PC-3 (cell line): ENCODE measurements at regions not wholly inside any gene's neighbourhood (a gene's known extent, or its start where the extent isn't known, plus 50 kb on each side); places are given as distances from the start of the nearest gene placed in this dataset.

ENCODE experiments used
- ATAC-seq: fragments of 200-7000 bp; cut with Tn5 transposase; 2 replicates; pipeline ENCODE4 v1.9.1; 2020; ENCODE audit warnings: mild to moderate bottlenecking, moderate library complexity
- BruUV-seq: library from RNA; stranded (reverse); fragments of 400-500 nt; replicated peaks from 2 replicates; lab custom pipeline; 2021; lab: Mats Ljungman, UMichigan
- CTCF ChIA-PET: fragments of 300-600 bp; sonication (Branson Sonifier 250); formaldehyde crosslinking; loops from one replicate; lab custom pipeline; 2022; ENCODE audit warnings: antibody characterized with exemption; lab: Charles Lee
- POLR2A ChIA-PET: fragments of 300-600 bp; sonication (Branson Sonifier 250); formaldehyde crosslinking; loops from one replicate; lab custom pipeline; 2022; ENCODE audit warnings: antibody characterized with exemption; ENCODE audit not compliant: unreplicated experiment; lab: Charles Lee
- DNase-seq: peaks from one replicate; pipeline ENCODE4 v3.0.0-alpha.2; 2015
- H2AFZ ChIP-seq: fragments of 300-600 bp; sonication (generic); 2 replicates; pipeline ENCODE4 v1.6.0; 2016; ENCODE audit warnings: antibody characterized with exemption, low read length
- H3F3A ChIP-seq: fragments of 300-600 bp; sonication (generic); one replicate; pipeline ENCODE4 v1.6.0; 2017; ENCODE audit warnings: antibody characterized with exemption, low read length, control low read depth, mild to moderate bottlenecking; ENCODE audit not compliant: unreplicated experiment
- H3K27ac ChIP-seq: fragments of 300-600 bp; sonication (generic); 2 replicates; pipeline ENCODE4 v1.5.1; 2016; ENCODE audit warnings: mild to moderate bottlenecking, low read length
- H3K27me3 ChIP-seq: fragments of 300-600 bp; sonication (generic); 2 replicates; pipeline ENCODE4 v1.6.1; 2016; ENCODE audit warnings: low read length, mixed read lengths
- H3K36me3 ChIP-seq: fragments of 300-600 bp; sonication (generic); 2 replicates; pipeline ENCODE4 v1.6.1; 2016; ENCODE audit warnings: low read depth, mixed run types, low read length, mixed read lengths
- H3K4me1 ChIP-seq: fragments of 300-600 bp; sonication (generic); 2 replicates; pipeline ENCODE4 v1.5.1; 2016; ENCODE audit warnings: low read length; ENCODE audit not compliant: insufficient read depth
- H3K4me2 ChIP-seq: fragments of 300-600 bp; sonication (generic); 2 replicates; pipeline ENCODE4 v1.6.0; 2016; ENCODE audit warnings: low read length
- H3K4me3 ChIP-seq: fragments of 300-600 bp; sonication (generic); 2 replicates; pipeline ENCODE4 v1.5.1; 2016; ENCODE audit warnings: mild to moderate bottlenecking, low read length, mixed read lengths
- H3K79me2 ChIP-seq: fragments of 300-600 bp; sonication (generic); 2 replicates; pipeline ENCODE4 v1.6.1; 2017; ENCODE audit warnings: low read length, mixed read lengths
- H3K9ac ChIP-seq: fragments of 300-600 bp; sonication (generic); 2 replicates; pipeline ENCODE4 v1.6.0; 2016; ENCODE audit warnings: mild to moderate bottlenecking, low read length
- H3K9me2 ChIP-seq: fragments of 300-600 bp; sonication (generic); replicated peaks from 2 replicates; pipeline ENCODE4 v1.6.1; 2016; ENCODE audit warnings: mixed run types, low read length, mixed read lengths
- H3K9me3 ChIP-seq: fragments of 300-600 bp; sonication (generic); 2 replicates; pipeline ENCODE4 v1.6.1; 2016; ENCODE audit warnings: low read length, mixed read lengths
- H4K20me1 ChIP-seq: fragments of 300-600 bp; sonication (generic); 2 replicates; pipeline ENCODE4 v1.6.1; 2016; ENCODE audit warnings: low read length, mixed read lengths
- EZH2 ChIP-seq: fragments of 300-600 bp; sonication (generic); IDR thresholded peaks from one replicate; pipeline ENCODE4 v1.6.1; 2017; ENCODE audit warnings: antibody characterized with exemption, mild to moderate bottlenecking, low read length; ENCODE audit not compliant: unreplicated experiment
- EZH2phosphoT487 ChIP-seq: fragments of 300-600 bp; sonication (generic); IDR thresholded peaks from 2 replicates; pipeline ENCODE4 v1.6.1; 2018; ENCODE audit warnings: mild to moderate bottlenecking, antibody characterized with exemption, low read length, borderline replicate concordance
- intact Hi-C: fragments of 100-400 bp; cut with micrococcal nuclease; formaldehyde crosslinking; loops from 2 replicates; pipeline ENCODE4 v1.9.0; 2023
- TF ChIP-seq, protein P1 (sequence below): fragments of 300-600 bp; sonication (generic); conservative IDR thresholded peaks from 2 replicates; pipeline ENCODE4 v1.5.1; 2017; ENCODE audit warnings: antibody characterized with exemption, low read depth, mild to moderate bottlenecking, low read length

DNA sequence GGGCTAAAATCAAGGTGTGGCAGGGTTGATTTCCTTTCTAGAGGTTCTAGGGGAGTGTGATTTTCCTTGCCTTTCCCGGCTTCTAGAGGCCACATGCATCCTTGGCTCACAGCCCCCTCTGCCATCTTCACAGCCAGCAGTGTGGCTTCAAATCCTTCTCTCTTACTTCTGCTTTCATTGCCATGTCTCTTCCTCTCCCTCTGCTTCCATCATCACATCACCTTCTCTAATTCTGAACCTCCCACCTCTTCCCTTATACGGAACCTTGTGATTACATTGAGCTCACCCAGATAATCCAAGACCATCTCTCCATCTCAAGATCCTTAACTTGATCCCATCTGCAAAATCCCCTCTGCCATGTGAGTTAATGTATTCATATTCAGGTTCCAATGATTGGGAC, 56.2 kb upstream of the RMDN2 start:
- Histone ChIP-seq H3K27ac (no peak overlapping the region), H3K9me2 (no peaks in the 10 kb centered on the region), H3K9ac (no peak overlapping the region), H2AFZ (no peak overlapping the region), H3K4me1 (no peaks in the 10 kb centered on the region), H3K4me2 (no peak overlapping the region), H3F3A (no peaks in the 10 kb centered on the region), H4K20me1 (no peaks in the 10 kb centered on the region), H3K27me3 (no peaks in the 10 kb centered on the region), H3K36me3 (no peaks in the 10 kb centered on the region), H3K9me3 (no peaks in the 10 kb centered on the region), H3K79me2 (no peaks in the 10 kb centered on the region), H3K4me3 (no peak overlapping the region)
- no TSS peak for BruUV-seq
- ChIA-PET CTCF (interaction anchor here (1.3 kb wide), 1 partner anchor 9 kb away, joined by 4 read pairs; no protein-coding TSS in a partner anchor), POLR2A (no interaction called here)
- no peak for DNase-seq
- intact Hi-C loops = no loop called here
- ATAC-seq = no peak
- no peak for TF ChIP-seq EZH2phosphoT487
- TF ChIP-seq, protein P1, sequence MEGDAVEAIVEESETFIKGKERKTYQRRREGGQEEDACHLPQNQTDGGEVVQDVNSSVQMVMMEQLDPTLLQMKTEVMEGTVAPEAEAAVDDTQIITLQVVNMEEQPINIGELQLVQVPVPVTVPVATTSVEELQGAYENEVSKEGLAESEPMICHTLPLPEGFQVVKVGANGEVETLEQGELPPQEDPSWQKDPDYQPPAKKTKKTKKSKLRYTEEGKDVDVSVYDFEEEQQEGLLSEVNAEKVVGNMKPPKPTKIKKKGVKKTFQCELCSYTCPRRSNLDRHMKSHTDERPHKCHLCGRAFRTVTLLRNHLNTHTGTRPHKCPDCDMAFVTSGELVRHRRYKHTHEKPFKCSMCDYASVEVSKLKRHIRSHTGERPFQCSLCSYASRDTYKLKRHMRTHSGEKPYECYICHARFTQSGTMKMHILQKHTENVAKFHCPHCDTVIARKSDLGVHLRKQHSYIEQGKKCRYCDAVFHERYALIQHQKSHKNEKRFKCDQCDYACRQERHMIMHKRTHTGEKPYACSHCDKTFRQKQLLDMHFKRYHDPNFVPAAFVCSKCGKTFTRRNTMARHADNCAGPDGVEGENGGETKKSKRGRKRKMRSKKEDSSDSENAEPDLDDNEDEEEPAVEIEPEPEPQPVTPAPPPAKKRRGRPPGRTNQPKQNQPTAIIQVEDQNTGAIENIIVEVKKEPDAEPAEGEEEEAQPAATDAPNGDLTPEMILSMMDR = no peak
- TF ChIP-seq EZH2 = no peak

DNA sequence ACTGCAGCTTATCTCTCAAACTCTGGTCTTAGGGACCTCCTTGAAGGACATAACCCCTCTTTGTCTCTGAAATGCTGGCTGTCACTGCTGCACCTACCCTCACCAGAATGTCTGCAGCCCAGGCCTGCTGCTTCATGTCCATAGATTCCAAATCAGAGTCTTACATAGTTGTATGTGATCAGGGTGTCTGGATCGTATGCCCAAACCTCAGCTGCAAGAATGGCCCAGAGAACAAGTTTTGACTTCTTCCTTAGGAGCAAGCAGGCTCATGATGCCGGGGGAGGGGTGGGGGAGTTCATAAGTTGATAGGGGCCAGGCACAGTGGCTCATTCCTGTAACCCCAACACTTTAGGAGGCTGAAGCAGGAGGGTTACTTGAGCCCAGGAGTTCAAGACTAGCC, 55.8 kb upstream of the RMDN2 start:
- Histone ChIP-seq H3K9ac (no peak overlapping the region), H3K4me1 (no peaks in the 10 kb centered on the region), H3F3A (no peaks in the 10 kb centered on the region), H3K4me3 (no peak overlapping the region), H4K20me1 (no peaks in the 10 kb centered on the region), H3K27ac (no peak overlapping the region), H3K9me3 (no peaks in the 10 kb centered on the region), H3K36me3 (no peaks in the 10 kb centered on the region), H3K9me2 (no peaks in the 10 kb centered on the region), H2AFZ (no peak overlapping the region), H3K4me2 (no peak overlapping the region), H3K27me3 (no peaks in the 10 kb centered on the region), H3K79me2 (no peaks in the 10 kb centered on the region)
- ATAC-seq = no peak
- TF ChIP-seq, protein P1 = no peak
- TF ChIP-seq EZH2 (no peak), EZH2phosphoT487 (no peak)
- no peak for DNase-seq
- ChIA-PET POLR2A (no interaction called here), CTCF (interaction anchor here (1.3 kb wide), 1 partner anchor 8 kb away, joined by 4 read pairs; no protein-coding TSS in a partner anchor)
- intact Hi-C loops = no loop called here
- no TSS peak for BruUV-seq

DNA sequence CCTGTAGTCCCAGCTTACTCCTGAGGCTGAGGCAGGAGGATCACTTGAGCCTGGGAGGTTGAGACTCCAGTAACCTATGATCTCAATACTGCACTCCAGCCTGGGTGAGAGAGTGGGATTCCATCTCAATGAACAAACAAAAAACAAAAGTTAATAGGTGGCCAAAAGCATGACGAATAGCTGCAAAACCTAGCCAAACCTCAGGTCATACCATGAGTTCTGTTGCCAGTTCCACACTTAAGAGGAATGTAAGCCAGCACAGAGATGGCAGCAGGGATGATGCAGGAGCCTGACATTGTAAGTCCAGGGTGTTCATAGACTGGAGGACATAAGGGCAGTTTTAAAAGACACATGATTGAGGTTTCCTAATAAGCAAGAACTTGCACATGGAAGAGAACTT, 55.3 kb upstream of the RMDN2 start:
- Histone ChIP-seq H3K4me2 (no peak overlapping the region), H2AFZ (no peak overlapping the region), H4K20me1 (no peaks in the 10 kb centered on the region), H3K9me3 (no peaks in the 10 kb centered on the region), H3K79me2 (no peaks in the 10 kb centered on the region), H3K36me3 (no peaks in the 10 kb centered on the region), H3F3A (no peaks in the 10 kb centered on the region), H3K27me3 (no peaks in the 10 kb centered on the region), H3K27ac (no peak overlapping the region), H3K9me2 (no peaks in the 10 kb centered on the region), H3K9ac (no peak overlapping the region), H3K4me3 (no peak overlapping the region), H3K4me1 (no peaks in the 10 kb centered on the region)
- CTCF ChIA-PET = no interaction called here
- BruUV-seq = no TSS peak
- POLR2A ChIA-PET = no interaction called here
- no peak for ATAC-seq
- TF ChIP-seq, protein P1 = no peak
- no peak for TF ChIP-seq EZH2
- TF ChIP-seq EZH2phosphoT487 = no peak
- DNase-seq = peak; percentile 41
- intact Hi-C loops = no loop called here
